Astrocyte of the hippocampus (primary cell): ENCODE measurements at regions not wholly inside any gene's neighbourhood (a gene's known extent, or its start where the extent isn't known, plus 50 kb on each side); places are given as distances from the start of the nearest gene placed in this dataset.
A peak's percentile ranks its signal among the peaks of the same experiment; 100 is the strongest.

ENCODE experiments used
- DNase-seq: peaks from one replicate; pipeline ENCODE4 v3.0.0; 2011; ENCODE audit warnings: low read depth, low spot score

- DNase-seq = no peak
These were observed 200.3 kb upstream of the TENM3 start for GRCh38 chr4:182042945-182043344.

GRCh38 chr4:182048871-182049270, 194.3 kb upstream of the TENM3 start:
- DNase-seq = no peak

GRCh38 chr4:182056866-182057265, 186.3 kb upstream of the TENM3 start:
- DNase-seq = no peak

- no peak for DNase-seq
These were observed 180.7 kb upstream of the TENM3 start for GRCh38 chr4:182062458-182062857.

- peak; percentile 72 for DNase-seq
These were observed 180.3 kb upstream of the TENM3 start for GRCh38 chr4:182062936-182063335.

- no peak for DNase-seq
These were observed 179.6 kb upstream of the TENM3 start for GRCh38 chr4:182063651-182064050.

GRCh38 chr4:182065255-182065654, 177.9 kb upstream of the TENM3 start:
- DNase-seq = no peak

- DNase-seq = no peak
These were observed 177.2 kb upstream of the TENM3 start for GRCh38 chr4:182066037-182066436.

GRCh38 chr4:182067828-182068227, 175.4 kb upstream of the TENM3 start:
- peak; percentile 47 for DNase-seq

- no peak for DNase-seq
These were observed 174.3 kb upstream of the TENM3 start for GRCh38 chr4:182068920-182069319.

GRCh38 chr4:182073278-182073677, 169.9 kb upstream of the TENM3 start:
- DNase-seq = no peak

GRCh38 chr4:182074139-182074538, 169.1 kb upstream of the TENM3 start:
- DNase-seq = no peak

GRCh38 chr4:182074810-182075209, 168.4 kb upstream of the TENM3 start:
- no peak for DNase-seq

GRCh38 chr4:182082910-182083309, 160.3 kb upstream of the TENM3 start:
- no peak for DNase-seq

- peak; percentile 28 for DNase-seq
These were observed 159.4 kb upstream of the TENM3 start for GRCh38 chr4:182083671-182084410.

GRCh38 chr4:182085051-182085480, 158.1 kb upstream of the TENM3 start:
- peak; percentile 87 for DNase-seq

GRCh38 chr4:182089326-182089725, 153.9 kb upstream of the TENM3 start:
- DNase-seq = no peak

GRCh38 chr4:182090186-182090585, 153.0 kb upstream of the TENM3 start:
- DNase-seq = no peak

GRCh38 chr4:182091128-182091527, 152.1 kb upstream of the TENM3 start:
- DNase-seq = no peak

GRCh38 chr4:182093431-182093831, 149.8 kb upstream of the TENM3 start:
- DNase-seq = peak; percentile 64

- no peak for DNase-seq
These were observed 149.3 kb upstream of the TENM3 start for GRCh38 chr4:182093935-182094334.

GRCh38 chr4:182101618-182102017, 141.6 kb upstream of the TENM3 start:
- DNase-seq = no peak

GRCh38 chr4:182102576-182102975, 140.6 kb upstream of the TENM3 start:
- DNase-seq = no peak
